ENCODE measurements at regions not wholly inside any gene's neighbourhood (a gene's known extent, or its start where the extent isn't known, plus 50 kb on each side); places are given as distances from the start of the nearest gene placed in this dataset.

DNA sequence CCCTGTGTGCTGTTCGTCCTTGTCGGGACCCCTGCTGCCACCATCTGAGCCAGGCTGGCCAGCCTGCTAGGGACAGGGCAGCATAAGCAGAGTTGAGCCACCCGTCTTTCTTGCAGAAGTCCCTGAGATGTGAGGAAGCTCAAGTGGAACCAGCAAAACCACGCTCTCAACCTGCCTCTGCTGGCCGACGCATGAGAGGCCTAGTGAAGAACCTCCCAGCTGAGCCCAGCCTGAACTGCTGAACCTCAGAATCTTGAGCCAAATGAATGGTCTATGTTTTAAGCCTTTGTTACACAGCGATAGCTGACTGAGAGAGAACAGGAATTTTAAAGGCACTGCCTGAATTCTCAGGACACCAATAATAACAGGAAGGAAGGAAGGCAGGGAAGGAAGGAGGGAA lies 98.9 kb upstream of the ADRA2C start:
- Histone ChIP-seq H3K27me3 (no peaks in the 10 kb centered on the region), H3K4me3 (no peak overlapping the region), H3K9me3 (peaks cover 0 to 9% of the 10 kb centered on the region in 2 donors), H3K4me1 (no peaks in the 10 kb centered on the region), H3K36me3 (no peaks in the 10 kb centered on the region), H3K27ac (no peak overlapping the region)
- TF ChIP-seq CTCF (IDR thresholded peaks at IDR 0.05) = no peak
- DNase-seq (ENCODE audit: low spot score) = no peak

GRCh38 chr4:3666263-3666662 lies 99.9 kb upstream of the ADRA2C start:
- H3K4me1 ChIP-seq = no peaks in the 10 kb centered on the region
- H3K27me3 ChIP-seq = no peaks in the 10 kb centered on the region
- H3K4me3 ChIP-seq = no peak overlapping the region
- no peak overlapping the region for H3K27ac ChIP-seq
- TF ChIP-seq CTCF (IDR thresholded peaks at IDR 0.05) = no peak
- H3K36me3 ChIP-seq = no peaks in the 10 kb centered on the region
- DNase-seq (ENCODE audit: low spot score) = no peak
- peaks cover 0 to 9% of the 10 kb centered on the region in 2 donors for H3K9me3 ChIP-seq

GRCh38 chr4:3665360-3665891 lies 100.8 kb upstream of the ADRA2C start:
- Histone ChIP-seq H3K27ac (no peak overlapping the region), H3K4me3 (no peak overlapping the region), H3K4me1 (no peaks in the 10 kb centered on the region), H3K27me3 (no peaks in the 10 kb centered on the region), H3K36me3 (no peaks in the 10 kb centered on the region), H3K9me3 (peaks cover 0 to 9% of the 10 kb centered on the region in 2 donors)
- TF ChIP-seq CTCF (IDR thresholded peaks at IDR 0.05) = no peak
- no peak for DNase-seq (ENCODE audit: low spot score)

- Histone ChIP-seq H3K36me3 (no peaks in the 10 kb centered on the region), H3K27ac (no peak overlapping the region), H3K9me3 (peaks cover 0 to 9% of the 10 kb centered on the region in 2 donors), H3K27me3 (no peaks in the 10 kb centered on the region), H3K4me3 (no peak overlapping the region), H3K4me1 (no peaks in the 10 kb centered on the region)
- TF ChIP-seq CTCF (IDR thresholded peaks at IDR 0.05) = no peak
- no peak for DNase-seq (ENCODE audit: low spot score)
Measured at GRCh38 chr4:3663791-3664190, 102.4 kb upstream of the ADRA2C start.

GRCh38 chr4:3662516-3662915 lies 103.7 kb upstream of the ADRA2C start:
- no peak for DNase-seq (ENCODE audit: low spot score)
- no peaks in the 10 kb centered on the region for H3K36me3 ChIP-seq
- H3K27ac ChIP-seq = no peak overlapping the region
- H3K9me3 ChIP-seq = peaks cover 0 to 9% of the 10 kb centered on the region in 2 donors
- no peak overlapping the region for H3K4me3 ChIP-seq
- no peaks in the 10 kb centered on the region for H3K4me1 ChIP-seq
- no peaks in the 10 kb centered on the region for H3K27me3 ChIP-seq
- TF ChIP-seq CTCF (IDR thresholded peaks at IDR 0.05) = no peak

GRCh38 chr4:3661989-3662388 lies 104.2 kb upstream of the ADRA2C start:
- Histone ChIP-seq H3K4me3 (no peak overlapping the region), H3K36me3 (no peaks in the 10 kb centered on the region), H3K27ac (no peak overlapping the region), H3K9me3 (peaks cover 0 to 4% of the 10 kb centered on the region in 2 donors), H3K4me1 (no peaks in the 10 kb centered on the region), H3K27me3 (no peaks in the 10 kb centered on the region)
- DNase-seq (ENCODE audit: low spot score) = no peak
- TF ChIP-seq CTCF (IDR thresholded peaks at IDR 0.05) = no peak
